ENCODE measurements at regions not wholly inside any gene's neighbourhood (a gene's known extent, or its start where the extent isn't known, plus 50 kb on each side); places are given as distances from the start of the nearest gene placed in this dataset.

DNA sequence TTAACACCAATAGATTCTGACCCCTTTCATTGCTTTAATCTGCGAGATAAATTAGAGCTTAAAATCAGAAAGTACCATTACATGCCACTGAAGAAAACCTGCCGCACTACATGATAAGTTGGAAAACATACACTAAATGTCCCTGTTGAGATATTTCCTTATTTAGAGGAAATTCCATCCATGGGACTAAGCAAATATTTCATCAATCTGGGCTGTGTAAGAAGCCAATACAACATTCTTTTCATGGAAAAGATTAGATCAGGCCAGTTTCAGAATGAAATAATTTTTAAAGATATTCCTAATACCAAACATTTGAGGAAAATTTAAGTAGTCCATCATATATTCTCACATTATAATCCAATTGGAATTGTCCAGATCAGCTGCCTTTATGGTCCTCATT lies 112.8 kb downstream of the LLPH start:
- no peak overlapping the region for H3K27ac ChIP-seq
- DNase-seq: no peak
- 77 to 85% (median 80%) methylated on average over 2 of the region's 2 CpGs for WGBS, 4 donors

More for the DNA sequence above, 112.8 kb downstream of the LLPH start:
- intact Hi-C loops (cut with DNase I): no loop called here
- Histone ChIP-seq H3K4me3 (no peak overlapping the region), H3K9me3 (replicated peaks in 1 of 3) (no peaks in the 10 kb centered on the region), H3K36me3 (replicated peaks in 1 of 2) (no peaks in the 10 kb centered on the region), H3K27me3 (no peaks in the 10 kb centered on the region), H3K4me1 (replicated peaks in 1 of 2) (no peaks in the 10 kb centered on the region)
- TF ChIP-seq POLR2A (IDR thresholded peaks at IDR 0.05): no peak
- TF ChIP-seq, protein P1, sequence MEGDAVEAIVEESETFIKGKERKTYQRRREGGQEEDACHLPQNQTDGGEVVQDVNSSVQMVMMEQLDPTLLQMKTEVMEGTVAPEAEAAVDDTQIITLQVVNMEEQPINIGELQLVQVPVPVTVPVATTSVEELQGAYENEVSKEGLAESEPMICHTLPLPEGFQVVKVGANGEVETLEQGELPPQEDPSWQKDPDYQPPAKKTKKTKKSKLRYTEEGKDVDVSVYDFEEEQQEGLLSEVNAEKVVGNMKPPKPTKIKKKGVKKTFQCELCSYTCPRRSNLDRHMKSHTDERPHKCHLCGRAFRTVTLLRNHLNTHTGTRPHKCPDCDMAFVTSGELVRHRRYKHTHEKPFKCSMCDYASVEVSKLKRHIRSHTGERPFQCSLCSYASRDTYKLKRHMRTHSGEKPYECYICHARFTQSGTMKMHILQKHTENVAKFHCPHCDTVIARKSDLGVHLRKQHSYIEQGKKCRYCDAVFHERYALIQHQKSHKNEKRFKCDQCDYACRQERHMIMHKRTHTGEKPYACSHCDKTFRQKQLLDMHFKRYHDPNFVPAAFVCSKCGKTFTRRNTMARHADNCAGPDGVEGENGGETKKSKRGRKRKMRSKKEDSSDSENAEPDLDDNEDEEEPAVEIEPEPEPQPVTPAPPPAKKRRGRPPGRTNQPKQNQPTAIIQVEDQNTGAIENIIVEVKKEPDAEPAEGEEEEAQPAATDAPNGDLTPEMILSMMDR (IDR thresholded peaks at IDR 0.05): no peak

Small RNAs in the stretch of these regions (microRNA-seq; reads per million reads assigned to microRNA genes)
- gene MIR6074: 0 reads per million in 3 donors

Small RNAs in the stretch of these regions (small RNA-seq; reads per million reads assigned to genes)
- gene MIR6074 (0 reads per million in 2 donors), gene RNA5SP362 (0 reads per million in 2 donors)
